GM13977 (cell line): ENCODE measurements at regions not wholly inside any gene's neighbourhood (a gene's known extent, or its start where the extent isn't known, plus 50 kb on each side); places are given as distances from the start of the nearest gene placed in this dataset.

Experiments used
- DNase-seq: peaks from one replicate; pipeline ENCODE4 v3.0.0; 2012; ENCODE audit warnings: low spot score
- in situ Hi-C: fragments of 300-500 bp; cut with MboI; formaldehyde crosslinking; loops from one replicate; pipeline ENCODE4 v1.12.0; 2022; ENCODE audit warnings: low sequenced_read_pairs, low pct_unique_long_range_greater_than_20kb, mixed read lengths, inconsistent platforms; ENCODE audit not compliant: unreplicated experiment
- TF ChIP-seq, protein P1 (sequence below): IDR thresholded peaks from 2 replicates; pipeline ENCODE4 v1.5.1; 2012; ENCODE audit warnings: mild to moderate bottlenecking, control low read depth; ENCODE audit not compliant: insufficient read depth; ENCODE audit errors: extremely low read depth, missing control alignments

DNA sequence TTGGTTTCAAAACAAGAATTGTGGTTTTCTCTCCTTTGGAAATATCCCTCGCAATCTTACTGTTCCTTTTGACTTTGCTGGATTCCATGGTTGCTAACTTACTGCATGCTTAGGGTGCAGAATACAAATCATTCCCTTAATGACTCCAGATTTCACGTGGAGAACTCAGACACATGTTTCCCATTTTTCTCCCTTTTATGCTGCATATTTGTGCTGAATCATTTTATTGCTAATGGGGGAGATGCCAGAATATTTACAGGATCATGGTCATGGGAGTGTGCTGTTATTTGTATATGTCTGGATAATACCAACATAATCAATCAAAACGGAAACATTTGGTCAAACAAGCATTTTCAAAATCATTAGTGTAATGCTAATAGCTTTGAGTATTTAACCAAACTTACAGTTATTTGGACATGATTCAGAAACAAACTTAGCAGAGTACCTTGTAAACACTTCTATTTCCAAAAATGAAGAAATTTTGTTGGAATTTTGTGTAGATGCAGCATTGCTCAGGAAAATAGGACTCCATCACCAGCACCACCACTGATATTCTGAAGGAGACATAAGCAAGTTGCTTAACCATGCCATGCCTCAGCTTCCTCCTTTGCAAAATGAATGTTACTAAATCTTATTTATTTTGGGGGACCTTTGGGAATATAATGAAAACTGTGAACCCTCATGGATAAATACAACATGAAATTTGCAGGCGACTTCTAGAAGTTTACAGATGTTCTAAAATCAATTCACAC is 122.5 kb upstream of the RND3 start:
- DNase-seq: no peak
- in situ Hi-C loops: no loop called here
- TF ChIP-seq, protein P1, sequence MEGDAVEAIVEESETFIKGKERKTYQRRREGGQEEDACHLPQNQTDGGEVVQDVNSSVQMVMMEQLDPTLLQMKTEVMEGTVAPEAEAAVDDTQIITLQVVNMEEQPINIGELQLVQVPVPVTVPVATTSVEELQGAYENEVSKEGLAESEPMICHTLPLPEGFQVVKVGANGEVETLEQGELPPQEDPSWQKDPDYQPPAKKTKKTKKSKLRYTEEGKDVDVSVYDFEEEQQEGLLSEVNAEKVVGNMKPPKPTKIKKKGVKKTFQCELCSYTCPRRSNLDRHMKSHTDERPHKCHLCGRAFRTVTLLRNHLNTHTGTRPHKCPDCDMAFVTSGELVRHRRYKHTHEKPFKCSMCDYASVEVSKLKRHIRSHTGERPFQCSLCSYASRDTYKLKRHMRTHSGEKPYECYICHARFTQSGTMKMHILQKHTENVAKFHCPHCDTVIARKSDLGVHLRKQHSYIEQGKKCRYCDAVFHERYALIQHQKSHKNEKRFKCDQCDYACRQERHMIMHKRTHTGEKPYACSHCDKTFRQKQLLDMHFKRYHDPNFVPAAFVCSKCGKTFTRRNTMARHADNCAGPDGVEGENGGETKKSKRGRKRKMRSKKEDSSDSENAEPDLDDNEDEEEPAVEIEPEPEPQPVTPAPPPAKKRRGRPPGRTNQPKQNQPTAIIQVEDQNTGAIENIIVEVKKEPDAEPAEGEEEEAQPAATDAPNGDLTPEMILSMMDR: no peak

DNA sequence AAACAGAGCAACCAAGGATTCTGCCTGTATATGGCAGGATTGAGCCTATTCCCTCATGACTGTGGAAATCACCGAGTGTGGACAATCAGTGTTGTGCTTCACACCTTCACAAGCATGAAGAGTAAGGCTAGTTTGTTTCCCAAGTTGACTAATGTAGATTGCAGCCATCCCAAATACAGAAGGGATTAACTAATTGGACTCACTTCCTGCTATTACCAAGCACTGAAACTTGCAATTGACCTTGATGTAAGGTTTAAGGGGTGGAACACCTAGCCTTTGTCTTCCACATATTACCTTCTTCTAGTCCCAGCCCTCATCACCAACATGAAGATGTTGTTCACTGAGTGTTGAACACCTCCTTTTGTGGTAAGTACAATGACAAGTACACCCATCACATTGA is 120.9 kb upstream of the RND3 start:
- in situ Hi-C loops: no loop called here
- TF ChIP-seq, protein P1: no peak
- no peak for DNase-seq

- DNase-seq: no peak
- TF ChIP-seq, protein P1: no peak
- in situ Hi-C loops: no loop called here
Observed at GRCh38 chr2:150607390-150607811, 119.9 kb upstream of the RND3 start.

DNA sequence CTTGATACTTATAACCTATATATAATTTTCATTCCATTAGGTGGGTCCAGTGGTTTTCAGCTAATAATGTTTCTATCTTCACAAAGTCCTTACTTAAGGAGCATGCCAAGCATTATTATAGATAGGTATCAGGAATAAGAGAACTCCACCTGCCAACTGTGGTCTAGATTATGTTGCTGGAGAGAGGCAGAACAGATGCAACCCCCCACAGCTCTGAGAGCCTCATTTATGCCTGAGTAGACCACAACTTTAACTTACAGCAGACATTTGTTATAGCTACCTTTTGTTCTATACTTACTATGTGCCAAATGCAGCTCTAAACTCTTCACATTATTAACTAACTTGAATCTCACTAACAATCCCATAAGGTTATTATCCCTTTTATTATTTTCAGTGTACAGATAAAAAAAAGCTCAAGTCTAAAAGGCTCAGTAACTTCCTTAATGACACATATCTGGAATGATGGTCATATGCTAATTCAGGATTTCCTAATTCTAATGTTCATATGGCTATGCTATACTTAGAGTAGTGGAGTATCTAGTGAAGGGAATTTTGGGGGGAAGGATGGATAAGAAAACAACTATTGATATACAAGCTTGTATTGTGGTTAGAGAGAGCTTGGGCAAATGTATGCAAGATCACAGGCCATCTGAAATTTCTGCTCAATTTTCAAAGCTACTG is 119.1 kb upstream of the RND3 start:
- no peak for DNase-seq
- in situ Hi-C loops: no loop called here
- TF ChIP-seq, protein P1: no peak

DNA sequence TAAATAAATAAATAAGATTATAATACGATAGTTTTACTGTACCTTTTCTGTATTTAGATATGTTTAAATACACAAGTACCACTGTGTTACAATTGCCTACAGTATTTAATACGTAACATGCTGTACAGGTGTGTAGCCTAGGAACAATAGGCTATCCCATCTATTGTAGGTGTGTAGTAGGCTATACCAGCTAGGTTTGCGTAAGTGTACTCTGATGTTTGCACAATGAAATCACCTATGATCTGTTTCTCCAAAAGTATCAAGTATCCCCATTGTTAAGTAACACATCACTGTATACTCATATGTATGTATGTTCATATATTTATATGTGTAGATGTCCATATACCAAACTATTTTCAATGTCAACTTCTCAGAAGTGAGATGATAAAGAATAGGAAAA is 118.2 kb upstream of the RND3 start:
- DNase-seq: no peak
- TF ChIP-seq, protein P1: no peak
- in situ Hi-C loops: no loop called here

GRCh38 chr2:150601280-150602038 is 114.0 kb upstream of the RND3 start:
- no peak for DNase-seq
- TF ChIP-seq, protein P1: no peak
- in situ Hi-C loops: no loop called here
